ENCODE measurements at regions not wholly inside any gene's neighbourhood (a gene's known extent, or its start where the extent isn't known, plus 50 kb on each side); places are given as distances from the start of the nearest gene placed in this dataset.

DNA sequence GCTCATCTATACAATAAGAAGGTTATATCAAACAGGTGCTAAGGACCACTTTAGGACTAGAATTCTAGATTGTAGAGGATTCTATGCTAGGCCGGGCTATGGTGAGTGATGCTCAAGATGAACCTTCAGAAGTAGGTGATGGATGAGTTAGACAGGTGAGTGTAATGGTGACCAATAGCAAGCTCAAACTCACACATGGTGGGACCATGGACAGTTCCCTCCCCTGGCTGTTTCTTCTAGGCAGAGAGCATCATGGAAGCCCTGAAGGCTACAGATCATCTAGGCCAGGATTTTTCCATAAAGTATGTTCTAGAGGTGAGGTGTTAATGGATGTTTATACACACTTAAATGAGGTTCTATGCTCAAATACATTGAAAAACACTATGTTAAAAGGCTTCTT lies 162.2 kb upstream of the WDR11 start:
- DNase-seq (ENCODE audit: low spot score, unreplicated experiment) = no peak

DNA sequence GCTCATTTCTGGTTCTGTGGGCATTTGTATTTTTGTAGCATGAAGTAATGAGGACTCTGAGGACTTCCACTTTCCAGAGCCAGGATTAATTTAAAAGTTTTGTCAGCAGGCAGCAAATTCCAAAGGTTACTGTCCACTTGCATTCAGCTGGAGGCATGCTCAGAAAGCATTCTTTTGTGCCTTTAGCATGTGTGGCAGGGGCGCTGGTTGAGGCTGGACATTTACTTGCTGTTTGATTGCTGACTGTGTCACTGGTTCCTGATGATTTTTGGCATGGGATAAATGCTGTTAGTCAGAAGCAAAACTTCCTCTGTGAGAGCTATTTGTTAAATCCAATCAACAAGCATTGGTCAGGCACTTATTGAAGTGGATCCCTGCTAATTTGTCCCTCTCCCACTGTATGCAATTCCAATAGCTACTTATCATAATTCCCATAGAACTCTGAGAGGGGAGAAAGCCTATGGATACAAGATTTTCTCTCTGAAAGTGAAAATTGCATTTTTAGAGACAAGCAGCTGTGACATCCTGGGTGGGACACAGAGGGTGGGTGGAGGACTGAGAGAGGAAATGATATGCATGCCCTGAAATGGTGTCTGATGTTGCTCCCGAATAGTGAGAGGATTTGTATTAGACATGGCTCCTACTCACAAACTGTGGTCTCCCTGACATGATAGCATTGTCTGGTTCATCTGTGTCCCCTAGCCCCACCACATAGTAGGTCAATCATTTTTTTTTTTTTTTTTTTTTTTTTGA lies 161.2 kb upstream of the WDR11 start:
- H3K9me3 Mint-ChIP-seq (ENCODE audit: low read depth) = peaks cover 11% of the 10 kb centered on the region
- no peaks in the 10 kb centered on the region for H3K4me1 Mint-ChIP-seq (ENCODE audit: low read depth)
- no peak overlapping the region for H3K4me3 Mint-ChIP-seq (ENCODE audit: low read depth)
- TF ChIP-seq, protein P1, sequence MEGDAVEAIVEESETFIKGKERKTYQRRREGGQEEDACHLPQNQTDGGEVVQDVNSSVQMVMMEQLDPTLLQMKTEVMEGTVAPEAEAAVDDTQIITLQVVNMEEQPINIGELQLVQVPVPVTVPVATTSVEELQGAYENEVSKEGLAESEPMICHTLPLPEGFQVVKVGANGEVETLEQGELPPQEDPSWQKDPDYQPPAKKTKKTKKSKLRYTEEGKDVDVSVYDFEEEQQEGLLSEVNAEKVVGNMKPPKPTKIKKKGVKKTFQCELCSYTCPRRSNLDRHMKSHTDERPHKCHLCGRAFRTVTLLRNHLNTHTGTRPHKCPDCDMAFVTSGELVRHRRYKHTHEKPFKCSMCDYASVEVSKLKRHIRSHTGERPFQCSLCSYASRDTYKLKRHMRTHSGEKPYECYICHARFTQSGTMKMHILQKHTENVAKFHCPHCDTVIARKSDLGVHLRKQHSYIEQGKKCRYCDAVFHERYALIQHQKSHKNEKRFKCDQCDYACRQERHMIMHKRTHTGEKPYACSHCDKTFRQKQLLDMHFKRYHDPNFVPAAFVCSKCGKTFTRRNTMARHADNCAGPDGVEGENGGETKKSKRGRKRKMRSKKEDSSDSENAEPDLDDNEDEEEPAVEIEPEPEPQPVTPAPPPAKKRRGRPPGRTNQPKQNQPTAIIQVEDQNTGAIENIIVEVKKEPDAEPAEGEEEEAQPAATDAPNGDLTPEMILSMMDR (IDR thresholded peaks at IDR 0.05; ENCODE audit: unreplicated experiment) = no peak
- H3K27me3 Mint-ChIP-seq = no peaks in the 10 kb centered on the region
- no peak overlapping the region for H3K27ac Mint-ChIP-seq
- no peaks in the 10 kb centered on the region for H3K36me3 Mint-ChIP-seq (ENCODE audit: insufficient read depth)
- no peak for DNase-seq (ENCODE audit: low spot score, unreplicated experiment)

More for the DNA sequence above, 162.2 kb upstream of the WDR11 start:
- Mint-ChIP-seq H3K27me3 (no peaks in the 10 kb centered on the region), H3K27ac (no peak overlapping the region), H3K4me3 (ENCODE audit: low read depth) (no peak overlapping the region), H3K36me3 (ENCODE audit: insufficient read depth) (no peaks in the 10 kb centered on the region), H3K9me3 (ENCODE audit: low read depth) (peaks cover 3% of the 10 kb centered on the region), H3K4me1 (ENCODE audit: low read depth) (no peaks in the 10 kb centered on the region)
- TF ChIP-seq, protein P1 (IDR thresholded peaks at IDR 0.05; ENCODE audit: unreplicated experiment) = no peak

DNA sequence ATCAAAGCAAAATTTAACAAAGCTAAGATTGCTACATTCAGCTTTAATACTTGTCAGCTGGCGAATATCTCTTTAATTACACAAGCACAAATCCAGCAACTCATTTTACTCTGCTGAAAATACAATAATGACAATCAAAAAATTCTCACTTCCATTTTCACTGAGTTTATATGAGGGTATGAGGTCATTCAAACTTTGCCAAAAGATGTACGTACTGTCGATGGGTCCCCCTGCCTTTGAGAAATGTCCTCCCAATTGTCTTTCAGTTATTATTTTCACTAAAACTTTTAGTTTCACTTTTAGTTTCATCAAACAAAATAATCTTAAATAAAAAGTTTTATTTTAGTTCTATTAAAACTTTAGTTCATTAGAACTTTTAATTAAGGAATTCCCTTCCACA lies 159.5 kb upstream of the WDR11 start:
- DNase-seq (ENCODE audit: low spot score, unreplicated experiment) = no peak
- Mint-ChIP-seq H3K36me3 (ENCODE audit: insufficient read depth) (no peaks in the 10 kb centered on the region), H3K27ac (no peak overlapping the region), H3K9me3 (ENCODE audit: low read depth) (peaks cover 16% of the 10 kb centered on the region), H3K4me1 (ENCODE audit: low read depth) (no peaks in the 10 kb centered on the region), H3K27me3 (no peaks in the 10 kb centered on the region), H3K4me3 (ENCODE audit: low read depth) (no peak overlapping the region)
- TF ChIP-seq, protein P1 (IDR thresholded peaks at IDR 0.05; ENCODE audit: unreplicated experiment) = no peak

DNA sequence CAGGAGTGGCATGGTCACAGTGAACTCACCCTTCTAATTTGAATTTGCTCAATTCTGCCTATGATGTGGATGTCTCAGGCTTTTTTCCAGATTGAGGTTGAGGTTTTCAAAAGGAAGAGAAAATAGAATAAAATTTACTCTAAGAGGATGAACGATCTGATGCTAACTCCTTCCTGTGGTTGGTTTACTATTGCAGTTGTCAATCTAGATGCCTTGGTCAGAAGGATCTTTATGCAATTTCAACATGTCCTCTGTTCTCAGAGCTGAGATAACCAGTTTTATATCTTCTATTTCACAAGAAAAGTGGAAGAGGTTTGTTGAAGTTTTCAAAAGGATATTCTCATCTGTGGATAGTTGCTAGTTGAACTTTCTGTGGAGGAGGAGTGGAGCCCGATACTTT lies 150.7 kb upstream of the WDR11 start:
- DNase-seq (ENCODE audit: low spot score, unreplicated experiment) = no peak
- Mint-ChIP-seq H3K27ac (no peak overlapping the region), H3K27me3 (no peaks in the 10 kb centered on the region), H3K4me1 (ENCODE audit: low read depth) (no peaks in the 10 kb centered on the region), H3K4me3 (ENCODE audit: low read depth) (no peak overlapping the region), H3K9me3 (ENCODE audit: low read depth) (peaks cover 19% of the 10 kb centered on the region), H3K36me3 (ENCODE audit: insufficient read depth) (no peaks in the 10 kb centered on the region)
- TF ChIP-seq, protein P1 (IDR thresholded peaks at IDR 0.05; ENCODE audit: unreplicated experiment) = no peak

DNA sequence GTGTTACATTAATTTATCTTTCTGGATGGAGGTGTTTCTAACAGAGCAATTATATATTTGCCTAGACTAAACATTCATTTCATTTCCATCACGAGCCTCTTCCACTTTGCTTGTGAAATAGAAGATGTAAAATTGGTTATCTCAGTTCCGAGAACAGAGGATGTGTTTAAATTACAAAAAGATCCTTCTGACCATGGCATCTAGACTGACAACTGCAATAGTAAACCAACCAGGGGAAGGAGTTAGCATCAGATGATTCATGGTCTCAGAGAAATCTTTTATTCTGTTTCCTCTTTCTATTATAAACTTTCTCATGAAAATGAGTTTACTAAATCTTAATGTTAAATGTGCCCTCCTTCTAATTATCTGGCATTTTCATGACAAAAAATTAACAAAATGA lies 149.8 kb upstream of the WDR11 start:
- H3K27ac Mint-ChIP-seq = no peak overlapping the region
- H3K36me3 Mint-ChIP-seq (ENCODE audit: insufficient read depth) = no peaks in the 10 kb centered on the region
- no peak for DNase-seq (ENCODE audit: low spot score, unreplicated experiment)
- no peak overlapping the region for H3K4me3 Mint-ChIP-seq (ENCODE audit: low read depth)
- no peaks in the 10 kb centered on the region for H3K27me3 Mint-ChIP-seq
- H3K4me1 Mint-ChIP-seq (ENCODE audit: low read depth) = no peaks in the 10 kb centered on the region
- TF ChIP-seq, protein P1 (IDR thresholded peaks at IDR 0.05; ENCODE audit: unreplicated experiment) = no peak
- H3K9me3 Mint-ChIP-seq (ENCODE audit: low read depth) = peaks cover 15% of the 10 kb centered on the region

All from progenitor cell of endocrine pancreas (in vitro differentiated cells).